GM12892 (cell line): ENCODE measurements at regions not wholly inside any gene's neighbourhood (a gene's known extent, or its start where the extent isn't known, plus 50 kb on each side); places are given as distances from the start of the nearest gene placed in this dataset.

ENCODE experiments used
- POLR2A ChIP-seq: IDR thresholded peaks from 2 replicates; pipeline ENCODE4 v1.6.1; 2011; ENCODE audit warnings: low read depth, low read length, control low read depth
- POLR2AphosphoS5 ChIP-seq: IDR thresholded peaks from 2 replicates; pipeline ENCODE4 v1.6.1; 2011; ENCODE audit warnings: low read depth, low read length, control low read depth

DNA sequence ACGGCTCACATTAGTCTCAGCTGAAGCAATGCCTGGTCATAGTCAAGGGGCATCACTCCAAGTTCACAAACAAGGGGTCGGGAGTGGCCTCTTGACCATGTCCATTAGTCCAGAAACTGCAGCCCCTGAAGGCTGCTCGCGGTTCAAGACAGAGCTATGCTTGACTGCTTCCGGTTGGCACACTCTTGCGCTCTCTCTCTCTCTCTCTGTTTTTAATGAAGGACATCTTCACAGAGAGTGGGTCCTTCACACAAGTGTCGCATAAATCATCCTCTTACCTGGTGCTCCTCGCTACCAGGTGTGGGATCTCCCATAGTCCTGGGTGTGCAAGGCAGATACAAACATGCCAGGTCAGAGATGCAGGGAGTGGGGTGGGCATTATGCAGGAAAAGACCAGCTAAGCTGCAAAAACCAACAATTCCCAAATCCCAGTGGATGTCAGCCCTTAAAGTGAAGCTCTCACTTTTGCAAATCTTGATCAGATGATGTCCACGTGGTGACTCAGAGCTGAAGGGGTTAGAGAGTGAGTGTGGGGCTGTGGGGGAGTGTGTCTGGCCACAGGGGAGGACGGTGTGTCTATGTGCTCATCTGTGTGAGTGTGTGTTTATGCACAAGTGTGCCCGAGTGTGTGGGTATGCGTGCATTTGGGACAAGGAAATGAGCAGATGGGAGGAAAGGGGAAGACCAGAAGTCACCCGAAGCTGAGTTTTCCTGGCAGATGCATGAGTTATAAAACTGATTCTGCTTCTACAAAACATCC is 83.7 kb upstream of the PPP2R2D start:
- no peak for TF ChIP-seq POLR2AphosphoS5
- TF ChIP-seq POLR2A, result no peak
